ENCODE measurements at regions not wholly inside any gene's neighbourhood (a gene's known extent, or its start where the extent isn't known, plus 50 kb on each side); places are given as distances from the start of the nearest gene placed in this dataset.

GRCh38 chr2:121160366-121160765, 124.6 kb downstream of the TFCP2L1 start:
- TF ChIP-seq GATA2 (IDR thresholded peaks at IDR 0.05; ENCODE audit: low read depth, low read length) (no peak), GATA3 (IDR thresholded peaks at IDR 0.05; ENCODE audit: low read depth, low read length) (no peak)

Measured in SH-SY5Y (cell line).